ENCODE measurements at regions not wholly inside any gene's neighbourhood (a gene's known extent, or its start where the extent isn't known, plus 50 kb on each side); places are given as distances from the start of the nearest gene placed in this dataset.

- Mint-ChIP-seq H3K9me3 (ENCODE audit: unreplicated experiment) (no peaks in the 10 kb centered on the region), H3K27me3 (ENCODE audit: low read depth, unreplicated experiment) (no peaks in the 10 kb centered on the region), H3K4me1 (ENCODE audit: low read depth, unreplicated experiment) (peaks cover 26% of the 10 kb centered on the region), H3K4me3 (ENCODE audit: unreplicated experiment) (no peak overlapping the region), H3K36me3 (ENCODE audit: low read depth, unreplicated experiment) (peaks cover 2% of the 10 kb centered on the region), H3K27ac (ENCODE audit: unreplicated experiment) (no peak overlapping the region)
- H3K4me1 ChIP-seq (ENCODE audit: insufficient read depth, low read length) = peaks cover 16% of the 10 kb centered on the region
- no peaks in the 10 kb centered on the region for H3K27me3 ChIP-seq (ENCODE audit: insufficient read depth, low read length)
- no peak overlapping the region for H3K9ac ChIP-seq (ENCODE audit: low read length)
- H2AFZ ChIP-seq (ENCODE audit: low read depth, low read length) = no peak overlapping the region
- no peaks in the 10 kb centered on the region for H3K79me2 ChIP-seq (ENCODE audit: insufficient read depth, low read length)
- no peak overlapping the region for H3K4me2 ChIP-seq (ENCODE audit: low read length)
- H3K27ac ChIP-seq (ENCODE audit: low read depth, low read length) = no peak overlapping the region
- FAIRE-seq = no peak
- H3K36me3 ChIP-seq (ENCODE audit: insufficient read depth, low read length) = no peaks in the 10 kb centered on the region
- no peak for DNase-seq (ENCODE audit: low read depth)
- no peaks in the 10 kb centered on the region for H3K9me3 ChIP-seq (ENCODE audit: insufficient read depth, low read depth, low read length)
- H3K4me3 ChIP-seq (ENCODE audit: insufficient read depth, low read depth, low read length) = no peak overlapping the region
- no peaks in the 10 kb centered on the region for H4K20me1 ChIP-seq (ENCODE audit: insufficient read depth, low read length)
- TF ChIP-seq EZH2 (IDR thresholded peaks at IDR 0.05; ENCODE audit: insufficient read depth, low read length) = no peak
- TF ChIP-seq, protein P1, sequence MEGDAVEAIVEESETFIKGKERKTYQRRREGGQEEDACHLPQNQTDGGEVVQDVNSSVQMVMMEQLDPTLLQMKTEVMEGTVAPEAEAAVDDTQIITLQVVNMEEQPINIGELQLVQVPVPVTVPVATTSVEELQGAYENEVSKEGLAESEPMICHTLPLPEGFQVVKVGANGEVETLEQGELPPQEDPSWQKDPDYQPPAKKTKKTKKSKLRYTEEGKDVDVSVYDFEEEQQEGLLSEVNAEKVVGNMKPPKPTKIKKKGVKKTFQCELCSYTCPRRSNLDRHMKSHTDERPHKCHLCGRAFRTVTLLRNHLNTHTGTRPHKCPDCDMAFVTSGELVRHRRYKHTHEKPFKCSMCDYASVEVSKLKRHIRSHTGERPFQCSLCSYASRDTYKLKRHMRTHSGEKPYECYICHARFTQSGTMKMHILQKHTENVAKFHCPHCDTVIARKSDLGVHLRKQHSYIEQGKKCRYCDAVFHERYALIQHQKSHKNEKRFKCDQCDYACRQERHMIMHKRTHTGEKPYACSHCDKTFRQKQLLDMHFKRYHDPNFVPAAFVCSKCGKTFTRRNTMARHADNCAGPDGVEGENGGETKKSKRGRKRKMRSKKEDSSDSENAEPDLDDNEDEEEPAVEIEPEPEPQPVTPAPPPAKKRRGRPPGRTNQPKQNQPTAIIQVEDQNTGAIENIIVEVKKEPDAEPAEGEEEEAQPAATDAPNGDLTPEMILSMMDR (IDR thresholded peaks at IDR 0.05; ENCODE audit: insufficient read depth, low read depth, low read length) = no peak
Measured at GRCh38 chr1:184824691-184825323, 70.1 kb upstream of the EDEM3 start.

- Histone ChIP-seq H4K20me1 (ENCODE audit: insufficient read depth, low read length) (no peaks in the 10 kb centered on the region), H3K9ac (ENCODE audit: low read length) (no peak overlapping the region), H3K4me2 (ENCODE audit: low read length) (no peak overlapping the region), H2AFZ (ENCODE audit: low read depth, low read length) (no peak overlapping the region), H3K4me3 (ENCODE audit: insufficient read depth, low read depth, low read length) (no peak overlapping the region), H3K4me1 (ENCODE audit: insufficient read depth, low read length) (peaks cover 7% of the 10 kb centered on the region), H3K27ac (ENCODE audit: low read depth, low read length) (no peak overlapping the region), H3K9me3 (ENCODE audit: insufficient read depth, low read depth, low read length) (no peaks in the 10 kb centered on the region), H3K79me2 (ENCODE audit: insufficient read depth, low read length) (no peaks in the 10 kb centered on the region), H3K36me3 (ENCODE audit: insufficient read depth, low read length) (peaks cover 2% of the 10 kb centered on the region), H3K27me3 (ENCODE audit: insufficient read depth, low read length) (no peaks in the 10 kb centered on the region)
- H3K4me3 Mint-ChIP-seq (ENCODE audit: unreplicated experiment) = no peak overlapping the region
- no peaks in the 10 kb centered on the region for H3K27me3 Mint-ChIP-seq (ENCODE audit: low read depth, unreplicated experiment)
- DNase-seq (ENCODE audit: low read depth) (no peak), FAIRE-seq (no peak)
- no peak overlapping the region for H3K27ac Mint-ChIP-seq (ENCODE audit: unreplicated experiment)
- H3K9me3 Mint-ChIP-seq (ENCODE audit: unreplicated experiment) = peaks cover 2% of the 10 kb centered on the region
- TF ChIP-seq, protein P1 (IDR thresholded peaks at IDR 0.05; ENCODE audit: insufficient read depth, low read depth, low read length) = no peak
- no peak for TF ChIP-seq EZH2 (IDR thresholded peaks at IDR 0.05; ENCODE audit: insufficient read depth, low read length)
- peaks cover 22% of the 10 kb centered on the region for H3K4me1 Mint-ChIP-seq (ENCODE audit: low read depth, unreplicated experiment)
- H3K36me3 Mint-ChIP-seq (ENCODE audit: low read depth, unreplicated experiment) = peaks cover 6% of the 10 kb centered on the region
Measured at GRCh38 chr1:184823080-184823479, 68.4 kb upstream of the EDEM3 start.

GRCh38 chr1:184822267-184822666 lies 67.6 kb upstream of the EDEM3 start:
- H3K27me3 Mint-ChIP-seq (ENCODE audit: low read depth, unreplicated experiment) = no peaks in the 10 kb centered on the region
- no peak for FAIRE-seq
- H3K27ac ChIP-seq (ENCODE audit: low read depth, low read length) = no peak overlapping the region

More at GRCh38 chr1:184822267-184822666, 67.6 kb upstream of the EDEM3 start:
- DNase-seq (ENCODE audit: low read depth) = no peak
- H3K9me3 ChIP-seq (ENCODE audit: insufficient read depth, low read depth, low read length) = no peaks in the 10 kb centered on the region
- H3K36me3 Mint-ChIP-seq (ENCODE audit: low read depth, unreplicated experiment) = peaks cover 6% of the 10 kb centered on the region
- peaks cover 2% of the 10 kb centered on the region for H3K36me3 ChIP-seq (ENCODE audit: insufficient read depth, low read length)
- no peak for TF ChIP-seq EZH2 (IDR thresholded peaks at IDR 0.05; ENCODE audit: insufficient read depth, low read length)
- TF ChIP-seq, protein P1 (IDR thresholded peaks at IDR 0.05; ENCODE audit: insufficient read depth, low read depth, low read length) = no peak
- no peaks in the 10 kb centered on the region for H4K20me1 ChIP-seq (ENCODE audit: insufficient read depth, low read length)
- peaks cover 18% of the 10 kb centered on the region for H3K4me1 Mint-ChIP-seq (ENCODE audit: low read depth, unreplicated experiment)
- no peak overlapping the region for H3K9ac ChIP-seq (ENCODE audit: low read length)
- no peak overlapping the region for H2AFZ ChIP-seq (ENCODE audit: low read depth, low read length)
- no peak overlapping the region for H3K4me2 ChIP-seq (ENCODE audit: low read length)
- no peak overlapping the region for H3K4me3 ChIP-seq (ENCODE audit: insufficient read depth, low read depth, low read length)
- H3K27me3 ChIP-seq (ENCODE audit: insufficient read depth, low read length) = no peaks in the 10 kb centered on the region
- H3K27ac Mint-ChIP-seq (ENCODE audit: unreplicated experiment) = no peak overlapping the region
- H3K4me3 Mint-ChIP-seq (ENCODE audit: unreplicated experiment) = no peak overlapping the region
- H3K9me3 Mint-ChIP-seq (ENCODE audit: unreplicated experiment) = peaks cover 2% of the 10 kb centered on the region
- no peaks in the 10 kb centered on the region for H3K4me1 ChIP-seq (ENCODE audit: insufficient read depth, low read length)
- H3K79me2 ChIP-seq (ENCODE audit: insufficient read depth, low read length) = no peaks in the 10 kb centered on the region

Data from astrocyte (in vitro differentiated cells and primary cell).